Muscle of back (tissue), 3 donors: ENCODE measurements at regions not wholly inside any gene's neighbourhood (a gene's known extent, or its start where the extent isn't known, plus 50 kb on each side); places are given as distances from the start of the nearest gene placed in this dataset.

Source experiments
- DNase-seq, 3 donors: peaks; one replicate each; pipeline versions ENCODE4 v3.0.0 to v3.0.0-alpha.2; 2013

DNA sequence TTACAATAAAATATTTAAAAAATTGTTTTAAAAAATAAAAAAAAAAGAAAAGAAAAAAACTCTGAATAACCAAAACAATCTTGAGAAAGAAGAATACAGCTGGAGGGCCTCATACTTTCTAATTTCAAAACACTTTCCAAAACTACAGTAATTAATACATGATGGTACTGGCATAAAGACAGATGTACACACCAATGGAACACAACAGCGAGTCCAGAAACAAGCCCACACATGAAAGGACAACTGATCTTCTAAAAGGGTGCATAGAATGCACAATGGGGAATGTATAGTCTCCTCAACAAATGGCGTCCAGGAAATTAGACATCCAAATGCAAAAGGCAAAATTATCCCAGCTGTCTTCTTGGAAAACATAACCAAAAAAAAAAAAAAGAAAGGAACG is 99.6 kb downstream of the LURAP1L start:
- no peak for DNase-seq

GRCh38 chr9:12875191-12875590 is 100.4 kb downstream of the LURAP1L start:
- peak in 1 of 3 donors; percentile 23 for DNase-seq

DNA sequence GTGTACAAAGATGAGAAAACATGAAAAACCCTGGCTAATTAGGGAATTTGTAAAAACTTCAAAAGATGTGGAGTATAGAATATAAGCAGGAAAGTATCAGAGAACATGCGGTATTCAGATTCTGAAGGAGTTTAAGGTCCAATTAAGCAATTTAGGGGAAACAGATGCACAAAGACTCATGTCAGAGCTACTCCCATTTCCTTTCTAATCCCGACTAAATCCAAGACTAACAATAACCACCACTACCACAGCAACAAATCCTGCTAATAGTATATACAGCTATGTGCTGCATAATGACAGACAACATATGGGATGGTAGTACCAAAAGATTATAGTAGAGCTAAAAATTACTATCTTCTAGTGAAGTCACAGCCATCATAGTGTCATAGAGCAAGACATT is 102.1 kb downstream of the LURAP1L start:
- no peak for DNase-seq

DNA sequence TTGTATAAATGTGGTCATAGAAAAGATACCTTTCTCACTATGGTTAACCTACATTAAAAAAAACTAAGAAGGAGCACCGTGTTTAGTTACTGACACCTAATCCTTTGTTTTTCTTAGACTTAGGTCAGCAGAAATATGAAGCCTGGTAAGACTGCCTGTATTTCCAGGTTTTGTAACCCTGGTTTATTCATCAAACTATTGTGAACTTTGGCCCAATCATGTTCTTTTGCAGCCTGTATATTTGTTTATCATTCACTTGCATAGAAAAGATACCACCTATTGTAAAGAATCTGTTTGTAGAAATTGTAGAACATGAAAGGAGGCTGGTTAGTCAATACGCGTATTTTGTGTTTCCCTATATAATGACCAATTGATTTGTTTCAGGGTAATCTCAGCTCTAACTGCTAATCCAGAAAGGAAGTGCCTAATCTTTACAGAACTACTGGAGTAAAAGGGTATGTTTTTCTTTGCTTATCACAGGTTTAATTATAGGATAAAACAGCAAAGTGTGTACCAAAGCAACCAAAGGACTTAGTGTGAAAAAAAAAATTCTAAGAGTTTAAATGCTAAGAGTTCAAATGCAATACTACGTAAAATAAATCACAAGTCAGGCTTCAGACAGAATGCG is 103.6 kb downstream of the LURAP1L start:
- no peak for DNase-seq

DNA sequence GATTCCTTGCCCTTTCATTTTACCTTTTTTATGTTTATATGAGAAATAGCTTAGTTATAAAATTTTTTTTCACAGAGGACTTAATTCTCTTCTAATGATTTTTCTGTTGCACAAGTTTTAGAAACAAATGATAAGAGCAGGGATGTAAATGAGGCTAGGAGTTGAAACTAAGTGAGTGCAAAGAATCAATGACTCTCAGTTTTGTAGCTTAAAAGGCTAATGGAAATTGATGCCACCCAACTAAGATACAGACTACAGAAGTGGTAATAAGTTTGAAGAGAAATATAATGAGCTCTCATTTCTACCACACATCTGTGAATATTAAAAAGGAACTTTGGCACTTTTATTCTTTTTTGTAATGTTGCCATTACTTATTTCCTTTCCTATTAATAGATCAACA is 105.1 kb downstream of the LURAP1L start:
- DNase-seq = no peak

GRCh38 chr9:12880406-12881015 is 105.7 kb downstream of the LURAP1L start:
- peak in 1 of 3 donors; percentile 23 for DNase-seq

DNA sequence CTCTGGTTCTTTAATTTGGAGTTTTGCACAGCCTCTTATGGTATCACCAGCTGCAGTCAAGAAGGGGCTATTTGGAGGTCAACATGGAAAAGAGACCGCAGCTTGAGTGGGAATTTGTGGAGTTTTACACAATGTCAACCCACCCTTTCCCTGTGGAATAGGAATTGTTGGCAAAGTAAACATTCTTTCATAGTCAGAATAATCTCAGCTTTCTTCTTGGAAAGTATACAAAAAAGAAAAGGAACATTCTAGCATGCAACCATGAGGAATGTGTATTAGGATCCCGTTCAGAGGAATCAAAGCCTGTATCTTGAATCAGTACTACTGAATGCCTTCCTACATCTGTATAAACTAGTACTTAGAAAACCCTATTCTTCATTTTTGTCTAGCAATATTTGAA is 107.6 kb downstream of the LURAP1L start:
- DNase-seq = peak; percentile 78 to 90 (median 79)

GRCh38 chr9:12884736-12885395 is 110.0 kb downstream of the LURAP1L start:
- peak in 2 of 3 donors; percentile 37 to 56 for DNase-seq

DNA sequence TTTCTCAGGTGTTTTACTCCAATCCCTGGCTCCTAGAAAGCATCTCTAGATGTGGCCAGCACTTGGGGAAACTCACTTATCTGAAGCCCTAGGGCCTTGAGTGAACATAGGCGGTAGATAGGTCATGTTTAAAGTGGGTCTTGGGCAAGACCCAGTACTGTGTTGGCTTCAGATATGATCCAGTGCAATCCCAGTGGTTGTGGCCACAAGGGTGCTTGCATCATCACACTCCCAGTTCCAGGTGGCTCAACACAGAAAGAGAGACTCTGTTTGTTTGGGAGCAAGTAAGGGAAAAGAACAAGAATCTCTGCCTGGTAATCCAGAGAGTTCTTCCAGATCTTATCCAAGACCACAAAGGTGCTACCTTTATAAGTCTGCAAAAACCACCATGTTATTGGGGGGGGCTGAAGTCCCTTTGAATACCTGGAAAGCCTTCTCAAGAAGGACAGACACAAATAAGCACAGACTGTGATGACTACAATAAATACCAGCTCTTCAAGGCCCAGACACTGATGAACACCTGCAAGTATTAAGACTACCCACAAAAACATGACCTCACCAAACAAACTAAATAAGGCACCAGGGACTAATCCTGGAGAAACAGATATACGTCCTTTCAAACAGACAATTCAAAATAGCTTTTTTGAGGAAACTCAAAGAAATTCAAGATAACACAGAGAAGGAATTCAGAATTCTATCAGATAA is 114.7 kb downstream of the LURAP1L start:
- no peak for DNase-seq

GRCh38 chr9:12891588-12891987 is 116.8 kb downstream of the LURAP1L start:
- no peak for DNase-seq

- no peak for DNase-seq
Measured at GRCh38 chr9:12903316-12903715, 128.5 kb downstream of the LURAP1L start.

GRCh38 chr9:12904261-12905000 is 129.6 kb downstream of the LURAP1L start:
- DNase-seq = no peak

GRCh38 chr9:12906646-12907045 is 131.8 kb downstream of the LURAP1L start:
- DNase-seq = peak in 1 of 3 donors; percentile 17

- DNase-seq = no peak
Measured at GRCh38 chr9:12908895-12909294, 134.1 kb downstream of the LURAP1L start.

DNA sequence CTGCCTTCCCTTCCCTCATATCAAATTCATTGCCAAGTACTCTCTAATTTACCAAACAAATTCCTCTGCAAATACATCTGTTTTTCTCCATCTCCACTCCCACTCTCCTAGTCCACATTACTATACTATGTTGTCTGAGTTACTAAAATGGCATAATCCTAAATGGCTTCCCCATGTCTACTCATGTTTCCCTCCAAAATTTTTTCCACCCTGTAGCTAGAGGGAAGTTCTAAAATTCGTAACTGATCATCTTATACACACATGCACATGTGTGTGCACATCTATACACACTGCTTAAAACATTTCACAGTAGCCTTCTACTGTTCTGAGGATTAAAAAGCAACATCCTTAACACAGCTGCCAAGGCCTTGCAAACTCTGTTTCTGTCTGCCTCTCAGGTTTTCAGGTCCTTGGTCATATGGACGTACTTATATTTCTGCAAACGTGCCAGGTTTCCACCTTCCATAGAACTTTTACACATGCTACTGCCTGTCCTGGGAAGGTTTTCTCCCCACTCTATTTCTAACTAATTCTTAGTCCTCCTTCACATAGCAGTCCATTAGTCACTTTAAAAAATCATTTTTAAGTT is 140.6 kb downstream of the LURAP1L start:
- DNase-seq = peak in 2 of 3 donors; percentile 38 to 73

- no peak for DNase-seq
Measured at GRCh38 chr9:12916042-12916441, 141.2 kb downstream of the LURAP1L start.

DNA sequence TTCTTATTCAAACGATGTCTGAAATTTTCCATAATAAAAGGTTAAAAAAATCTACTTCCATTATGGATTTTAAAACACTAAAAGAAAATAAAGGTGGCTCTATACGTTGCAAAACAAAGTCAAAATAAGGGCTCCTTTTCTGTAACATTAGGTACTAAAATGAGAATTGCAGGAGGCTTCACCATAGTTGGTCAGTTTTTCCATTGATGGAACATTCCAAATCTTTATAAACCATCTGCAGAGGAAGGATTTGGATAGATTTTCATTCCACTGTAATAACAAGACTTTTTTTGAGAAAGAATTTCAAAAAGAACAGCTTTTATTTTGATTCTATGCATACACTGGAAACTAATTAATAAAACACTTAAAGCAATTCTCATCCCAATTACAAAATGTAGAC is 145.6 kb downstream of the LURAP1L start:
- DNase-seq = peak in 2 of 3 donors; percentile 51 to 66

DNA sequence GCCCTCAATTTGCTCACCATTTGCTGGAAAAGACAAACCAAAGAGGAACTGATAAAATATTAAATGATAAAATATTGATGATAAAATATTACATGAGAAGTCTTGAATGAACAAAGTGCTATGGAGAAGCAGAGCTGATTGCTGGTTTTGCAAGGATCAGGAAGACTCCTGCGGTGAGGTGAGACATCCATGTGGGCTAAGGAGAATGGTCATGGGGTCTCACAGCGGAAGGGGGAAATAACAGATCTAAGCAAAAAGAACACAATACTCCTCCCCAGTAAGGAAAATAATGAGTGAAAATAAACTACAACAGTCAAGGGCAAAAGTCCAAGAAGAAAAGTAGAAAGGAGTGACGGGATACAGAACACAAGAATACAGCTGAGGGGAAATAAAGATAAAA is 146.8 kb downstream of the LURAP1L start:
- DNase-seq = no peak

- DNase-seq = peak; percentile 53 to 81 (median 58)
Measured at GRCh38 chr9:12922224-12922866, 147.5 kb downstream of the LURAP1L start.

GRCh38 chr9:12923468-12924009 is 148.7 kb downstream of the LURAP1L start:
- DNase-seq = peak; percentile 34 to 93 (median 74)

- DNase-seq = no peak
Measured at GRCh38 chr9:12930906-12931305, 156.1 kb downstream of the LURAP1L start.
